PC-3 (cell line): ENCODE measurements at regions not wholly inside any gene's neighbourhood (a gene's known extent, or its start where the extent isn't known, plus 50 kb on each side); places are given as distances from the start of the nearest gene placed in this dataset.

Experiments used
- CTCF ChIP-seq: fragments of 300-600 bp; sonication (generic); conservative IDR thresholded peaks from 2 replicates; pipeline ENCODE4 v1.5.1; 2017; ENCODE audit warnings: antibody characterized with exemption, low read depth, mild to moderate bottlenecking, low read length
- EZH2 ChIP-seq: fragments of 300-600 bp; sonication (generic); IDR thresholded peaks from one replicate; pipeline ENCODE4 v1.6.1; 2017; ENCODE audit warnings: antibody characterized with exemption, mild to moderate bottlenecking, low read length; ENCODE audit not compliant: unreplicated experiment

DNA sequence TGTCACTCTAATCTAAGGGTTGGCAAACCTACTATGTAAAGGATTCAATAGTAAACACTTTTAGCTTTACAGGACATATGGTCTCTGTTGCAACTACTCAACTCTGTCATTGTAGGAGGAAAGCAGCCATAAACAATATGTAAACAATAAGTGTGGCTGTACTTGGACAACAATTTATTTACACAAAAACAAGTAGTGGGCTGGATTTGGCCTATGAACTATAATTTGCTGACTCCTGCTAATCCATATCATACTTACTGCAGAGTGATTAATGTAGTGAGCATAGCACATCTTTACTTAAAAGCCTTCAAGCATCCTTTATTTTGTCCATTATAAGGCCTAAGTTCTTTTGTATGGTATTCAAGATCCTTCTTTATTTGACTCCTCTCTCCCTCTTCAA, 441.9 kb downstream of the ZIC1 start:
- TF ChIP-seq CTCF: no peak
- TF ChIP-seq EZH2: no peak
